Retinal pigment epithelial cell (primary cell): ENCODE measurements at regions not wholly inside any gene's neighbourhood (a gene's known extent, or its start where the extent isn't known, plus 50 kb on each side); places are given as distances from the start of the nearest gene placed in this dataset.
A peak's percentile ranks its signal among the peaks of the same experiment; 100 is the strongest.
"Not testable (repeated sequence)": the region's sequence is repeated elsewhere in the genome, so short reads cannot be mapped to it uniquely, and the experiment has no call there.

Source experiments
- DNase-seq: peaks from one replicate; pipeline ENCODE4 v3.0.0-alpha.2; 2010; ENCODE audit warnings: low read depth
- H3K4me3 ChIP-seq: 2 replicates; pipeline ENCODE4 v1.5.1; 2011; ENCODE audit warnings: mild to moderate bottlenecking, low read length, control low read depth, moderate library complexity
- TF ChIP-seq, protein P1 (sequence below): conservative IDR thresholded peaks from 2 replicates; pipeline ENCODE4 v1.5.1; 2011; ENCODE audit warnings: low read depth, low read length, control low read depth, inconsistent platforms

DNA sequence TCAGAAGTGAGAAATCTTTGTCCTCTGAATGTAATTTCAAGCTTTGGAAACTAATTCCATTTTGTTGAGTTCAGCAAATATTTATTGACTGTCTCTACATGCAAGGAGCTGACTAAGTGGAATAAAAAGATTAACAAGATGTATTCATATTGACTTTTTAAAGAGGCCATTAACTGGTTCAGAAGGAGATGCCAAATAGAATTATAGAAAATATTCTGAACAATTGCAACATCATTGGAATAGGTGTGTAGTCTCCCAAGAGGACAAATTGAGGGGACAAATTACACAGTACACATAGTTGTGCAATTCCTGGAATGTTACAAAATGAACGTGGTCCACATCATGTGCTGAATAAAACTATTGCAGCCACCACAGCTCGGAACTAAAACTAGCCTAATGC lies 224.2 kb downstream of the NPR3 start:
- no peak for DNase-seq
- TF ChIP-seq, protein P1, sequence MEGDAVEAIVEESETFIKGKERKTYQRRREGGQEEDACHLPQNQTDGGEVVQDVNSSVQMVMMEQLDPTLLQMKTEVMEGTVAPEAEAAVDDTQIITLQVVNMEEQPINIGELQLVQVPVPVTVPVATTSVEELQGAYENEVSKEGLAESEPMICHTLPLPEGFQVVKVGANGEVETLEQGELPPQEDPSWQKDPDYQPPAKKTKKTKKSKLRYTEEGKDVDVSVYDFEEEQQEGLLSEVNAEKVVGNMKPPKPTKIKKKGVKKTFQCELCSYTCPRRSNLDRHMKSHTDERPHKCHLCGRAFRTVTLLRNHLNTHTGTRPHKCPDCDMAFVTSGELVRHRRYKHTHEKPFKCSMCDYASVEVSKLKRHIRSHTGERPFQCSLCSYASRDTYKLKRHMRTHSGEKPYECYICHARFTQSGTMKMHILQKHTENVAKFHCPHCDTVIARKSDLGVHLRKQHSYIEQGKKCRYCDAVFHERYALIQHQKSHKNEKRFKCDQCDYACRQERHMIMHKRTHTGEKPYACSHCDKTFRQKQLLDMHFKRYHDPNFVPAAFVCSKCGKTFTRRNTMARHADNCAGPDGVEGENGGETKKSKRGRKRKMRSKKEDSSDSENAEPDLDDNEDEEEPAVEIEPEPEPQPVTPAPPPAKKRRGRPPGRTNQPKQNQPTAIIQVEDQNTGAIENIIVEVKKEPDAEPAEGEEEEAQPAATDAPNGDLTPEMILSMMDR, result no peak
- H3K4me3 ChIP-seq, result no peak overlapping the region

DNA sequence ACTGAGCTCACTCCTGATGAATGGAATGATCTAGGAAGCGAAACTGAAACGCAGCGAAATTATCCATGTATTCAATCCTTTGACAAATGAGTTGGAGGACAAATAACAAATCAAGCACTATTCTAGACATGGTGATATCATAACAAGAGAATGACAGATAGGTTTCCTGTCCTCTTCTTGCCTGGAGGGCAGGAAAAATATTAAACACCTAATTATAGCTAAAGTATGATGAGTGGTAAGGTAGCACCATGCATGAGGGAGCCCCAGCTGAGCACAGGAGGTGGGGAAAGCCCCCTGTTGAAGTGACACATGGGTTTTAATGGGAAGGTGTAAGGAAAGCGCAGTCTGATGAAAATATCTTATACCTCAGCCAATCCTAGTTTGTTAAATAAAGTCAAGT lies 225.2 kb downstream of the NPR3 start:
- TF ChIP-seq, protein P1, result no peak
- DNase-seq, result no peak

DNA sequence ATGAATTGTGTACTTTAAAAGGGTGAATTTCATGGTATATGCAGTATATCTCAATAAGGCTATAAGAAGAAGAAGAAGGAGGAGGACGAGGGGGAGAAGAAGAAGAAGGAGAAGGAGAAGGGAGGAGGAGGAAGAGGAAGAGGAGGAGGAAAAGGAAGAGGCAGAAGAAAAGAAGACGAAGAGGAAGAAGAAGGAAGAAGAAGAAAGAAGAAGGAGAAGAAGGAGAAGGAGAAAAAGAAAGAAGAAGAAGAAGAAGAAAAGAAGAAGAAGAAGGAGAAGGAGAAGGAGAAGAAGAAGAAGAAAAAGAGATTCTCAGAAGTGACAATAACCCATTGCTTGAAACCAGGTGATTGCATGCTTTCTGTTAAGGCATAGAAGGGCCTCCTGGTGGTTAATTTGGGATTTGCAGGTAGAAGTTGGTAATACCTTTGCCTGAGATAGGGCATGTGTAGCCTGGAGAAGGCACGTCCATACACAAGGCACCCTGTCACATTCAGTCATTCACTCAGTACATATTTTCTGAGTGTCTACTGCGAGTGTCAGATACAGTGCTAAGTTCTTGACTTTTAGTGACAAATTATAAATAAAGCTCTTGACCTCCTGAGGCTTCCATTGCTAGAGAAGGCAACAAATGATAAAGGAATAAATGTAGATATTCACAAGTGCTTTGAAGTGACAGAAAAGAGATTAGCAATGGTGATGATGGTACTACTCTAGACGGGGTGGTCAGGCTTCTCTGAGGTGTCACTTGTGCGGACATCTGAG lies 231.3 kb downstream of the NPR3 start:
- TF ChIP-seq, protein P1, result peak; percentile 53
- no peak for DNase-seq
- H3K4me3 ChIP-seq, result no peak overlapping the region

More for the DNA sequence above, 225.2 kb downstream of the NPR3 start:
- no peak overlapping the region for H3K4me3 ChIP-seq

DNA sequence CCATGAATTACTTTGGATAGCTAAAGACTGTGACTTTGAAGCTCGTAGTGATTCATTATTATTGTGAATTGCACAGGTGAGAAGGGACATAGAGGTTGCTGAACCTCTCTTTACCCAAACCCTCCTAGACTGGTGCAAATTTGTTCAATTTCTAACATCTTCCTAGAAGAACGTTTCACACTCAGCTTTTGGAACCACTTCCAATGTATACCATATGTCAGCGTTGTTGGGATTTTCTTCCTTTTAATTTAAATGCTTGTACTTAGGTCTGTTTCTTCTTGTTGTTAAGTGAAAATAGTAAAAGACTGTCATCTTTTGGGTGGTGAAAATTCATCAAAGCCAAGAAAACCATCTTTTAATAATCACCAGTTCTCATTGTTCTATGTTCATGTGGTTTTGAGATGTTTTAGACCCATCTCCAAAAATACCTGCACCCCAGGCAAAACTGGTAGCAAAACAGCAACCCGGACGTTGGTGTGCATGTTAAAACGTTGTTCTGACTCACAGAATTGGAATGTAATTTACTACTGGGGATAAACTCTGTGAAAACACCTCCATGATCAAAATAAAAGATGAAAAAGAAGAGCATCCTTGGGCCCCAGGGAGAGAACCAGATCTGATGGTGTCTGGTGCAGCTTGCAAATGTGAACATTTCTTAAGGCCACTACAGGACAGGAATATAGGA lies 238.3 kb downstream of the NPR3 start:
- TF ChIP-seq, protein P1, result no peak
- H3K4me3 ChIP-seq, result no peak overlapping the region
- no peak for DNase-seq

- H3K4me3 ChIP-seq, result no peak overlapping the region
- DNase-seq, result no peak
These were observed 239.9 kb downstream of the NPR3 start for GRCh38 chr5:32951003-32951402.

GRCh38 chr5:32951878-32952277 lies 240.8 kb downstream of the NPR3 start:
- TF ChIP-seq, protein P1, result no peak
- DNase-seq, result no peak
- H3K4me3 ChIP-seq, result no peak overlapping the region

More at GRCh38 chr5:32951003-32951402, 239.9 kb downstream of the NPR3 start:
- TF ChIP-seq, protein P1, result no peak

DNA sequence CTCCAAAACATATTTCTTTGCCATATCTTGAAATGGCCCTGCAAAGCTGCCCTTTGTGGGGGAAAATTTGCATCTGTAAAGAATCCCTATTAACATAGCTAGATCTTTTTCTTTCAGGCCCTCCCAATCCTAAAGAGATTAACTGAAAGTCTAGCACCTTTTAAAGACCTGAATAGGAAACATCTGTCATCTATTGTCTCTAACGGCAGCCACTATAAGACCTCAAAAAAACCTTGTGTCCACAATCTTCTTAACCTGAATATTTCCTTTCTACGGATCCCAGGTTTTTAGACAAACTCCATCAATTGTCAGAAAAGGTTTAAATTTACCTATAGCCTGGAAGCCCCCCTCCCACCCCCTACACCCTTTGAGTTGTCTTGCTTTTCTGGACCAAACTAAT lies 241.3 kb downstream of the NPR3 start:
- not testable (repeated sequence) for DNase-seq, H3K4me3 ChIP-seq
